ENCODE measurements at regions not wholly inside any gene's neighbourhood (a gene's known extent, or its start where the extent isn't known, plus 50 kb on each side); places are given as distances from the start of the nearest gene placed in this dataset.

GRCh38 chr5:17806818-17807468 lies 172.7 kb downstream of the TAF11L14 start:
- H3K4me1 ChIP-seq (replicated peaks in 1 of 2; ENCODE audit: control insufficient read depth in 2 of 2, insufficient read depth in 2 of 2, low read length in 2 of 2), result no peaks in the 10 kb centered on the region
- ChIA-PET CTCF (ENCODE audit: low intra/inter-chr PET ratio) (no interaction called here), POLR2A (no interaction called here)
- no peaks in the 10 kb centered on the region for H3K36me3 ChIP-seq (ENCODE audit: control insufficient read depth, insufficient read depth, low read length)
- H3K27ac ChIP-seq (ENCODE audit: extremely low read depth, low read depth, low read length), result no peak overlapping the region
- H3K79me2 ChIP-seq (ENCODE audit: control insufficient read depth, insufficient read depth, low read length), result no peaks in the 10 kb centered on the region
- in situ Hi-C loops (cut with MboI) (no loop called here), intact Hi-C loops (cut with micrococcal nuclease) (no loop called here)
- WGBS (ENCODE audit: insufficient coverage, low coverage, missing lambda C conversion rate), result 0% methylated on average over 5 of the region's 5 CpGs
- no peak overlapping the region for H3K4me3 ChIP-seq
- H2AFZ ChIP-seq (ENCODE audit: low read depth, low read length), result no peak overlapping the region
- H3K9ac ChIP-seq (ENCODE audit: insufficient read depth in 1 of 2, low read depth in 2 of 2, low read length in 2 of 2), result no peak overlapping the region
- BruUV-seq (replicated peaks), result no TSS peak
- FAIRE-seq (no peak), DNase-seq (ENCODE audit: extremely low read depth in 1 of 4, low spot score in 3 of 4) (no peak), ATAC-seq (no peak)
- H3K27me3 ChIP-seq (ENCODE audit: control insufficient read depth in 2 of 2, insufficient read depth in 2 of 2, low read length in 2 of 2), result no peaks in the 10 kb centered on the region
- no peaks in the 10 kb centered on the region for H3K9me1 ChIP-seq (ENCODE audit: control insufficient read depth, insufficient read depth, low read length)
- no peaks in the 10 kb centered on the region for H3K9me3 ChIP-seq (replicated peaks; ENCODE audit: control insufficient read depth, insufficient read depth, low read depth, low read length)
- no peaks in the 10 kb centered on the region for H4K20me1 ChIP-seq (replicated peaks; ENCODE audit: control insufficient read depth, insufficient read depth, low read length)
- no peak overlapping the region for H3K4me2 ChIP-seq (ENCODE audit: insufficient read depth, low read length)
- TF ChIP-seq EGR1 (conservative IDR thresholded peaks at IDR 0.05) (no peak), ATF4 (CRISPR knock-in tag; IDR thresholded peaks at IDR 0.05) (no peak), EWSR1 (IDR thresholded peaks at IDR 0.05; ENCODE audit: borderline replicate concordance, low read depth, partially characterized antibody) (no peak), NBN (IDR thresholded peaks at IDR 0.05; ENCODE audit: low read depth) (no peak), AFF4 (CRISPR knock-in tag; IDR thresholded peaks at IDR 0.05) (no peak), NR1H2 (CRISPR knock-in tag; IDR thresholded peaks at IDR 0.05) (no peak), CHAMP1 (IDR thresholded peaks at IDR 0.05) (no peak), MYC (IDR thresholded peaks at IDR 0.05; ENCODE audit: low read depth, low read length) (no peak), MYC (CRISPR knock-in tag; IDR thresholded peaks at IDR 0.05; ENCODE audit: borderline replicate concordance, low read depth) (no peak), OTX1 (CRISPR knock-in tag; IDR thresholded peaks at IDR 0.05) (no peak), ARID4B (CRISPR knock-in tag; IDR thresholded peaks at IDR 0.05) (no peak)
